ENCODE measurements at regions not wholly inside any gene's neighbourhood (a gene's known extent, or its start where the extent isn't known, plus 50 kb on each side); places are given as distances from the start of the nearest gene placed in this dataset.

GRCh38 chr14:87153901-87154300 lies 839.1 kb downstream of the GALC start:
- no peak for DNase-seq

DNA sequence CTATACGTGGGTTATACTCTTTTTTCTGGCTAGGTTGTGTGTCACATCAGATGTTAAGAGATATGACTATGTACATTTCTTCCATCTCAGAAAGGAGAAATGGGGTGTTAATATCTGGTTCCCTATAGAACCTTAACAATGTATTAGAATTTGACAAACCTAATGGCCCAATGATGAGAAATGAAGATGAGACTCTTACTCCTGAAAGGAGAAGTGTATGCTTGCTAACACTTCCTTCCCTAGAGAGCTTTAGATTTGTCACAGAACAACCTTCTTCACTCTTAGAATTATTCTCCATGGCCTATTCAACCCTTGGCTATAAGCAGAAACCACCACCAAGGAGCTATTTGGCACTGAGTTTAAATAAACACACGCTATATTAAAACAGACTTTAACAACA lies 839.6 kb downstream of the GALC start:
- no peak for DNase-seq

GRCh38 chr14:87152693-87153092 lies 840.3 kb downstream of the GALC start:
- DNase-seq = no peak

GRCh38 chr14:87149583-87150354 lies 843.2 kb downstream of the GALC start:
- peak; percentile 60 for DNase-seq

DNA sequence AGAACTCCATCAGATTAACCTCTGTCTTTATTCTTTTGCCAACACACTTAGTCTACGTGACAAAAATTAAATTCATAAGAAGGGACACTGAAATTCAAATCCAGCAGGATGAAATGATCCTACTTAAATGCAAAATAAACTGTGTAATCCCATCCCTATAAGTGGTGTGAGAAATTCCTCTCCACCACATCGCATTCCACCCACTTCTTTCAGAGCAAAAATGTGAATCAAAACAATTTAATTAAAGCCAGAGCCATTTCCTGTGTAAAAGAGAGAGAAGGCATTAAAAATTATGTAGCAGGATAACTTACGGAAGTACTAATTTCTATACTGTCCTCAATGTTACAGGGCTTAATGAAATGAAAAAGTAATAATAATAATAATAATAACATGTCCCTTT lies 844.3 kb downstream of the GALC start:
- DNase-seq = no peak

DNA sequence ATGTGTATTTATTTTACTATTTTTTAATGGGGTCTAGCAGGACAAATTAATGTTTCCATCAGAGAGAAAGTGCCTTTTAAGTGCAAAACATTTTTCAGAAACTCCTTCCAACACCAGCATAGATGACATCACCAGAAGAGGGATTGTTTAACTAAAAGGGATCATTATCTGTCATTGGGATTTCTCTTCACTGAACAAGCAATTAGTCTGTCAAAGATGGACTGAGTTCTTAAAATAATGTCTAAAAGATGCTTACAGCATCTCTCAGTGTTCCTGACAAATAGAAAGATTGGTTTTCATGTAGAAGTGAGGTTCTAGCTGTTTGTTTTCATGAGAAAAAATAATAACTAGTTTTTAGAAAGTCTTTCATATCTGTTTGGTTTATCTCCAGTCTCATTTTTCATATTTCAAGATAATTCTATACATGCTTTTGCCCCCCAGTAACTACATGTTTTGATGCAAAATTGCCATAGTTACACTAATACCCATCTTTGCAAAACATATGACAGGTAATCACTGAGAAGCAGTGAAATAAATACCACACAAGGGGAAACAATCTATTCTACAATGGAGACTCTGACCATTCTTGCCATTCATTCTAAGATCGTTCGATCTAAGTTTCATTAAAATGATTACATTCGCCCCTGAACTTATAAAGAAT lies 850.3 kb downstream of the GALC start:
- peak; percentile 30 for DNase-seq

- DNase-seq = peak; percentile 75
Measured at GRCh38 chr14:87141801-87142200, 851.2 kb downstream of the GALC start.

DNA sequence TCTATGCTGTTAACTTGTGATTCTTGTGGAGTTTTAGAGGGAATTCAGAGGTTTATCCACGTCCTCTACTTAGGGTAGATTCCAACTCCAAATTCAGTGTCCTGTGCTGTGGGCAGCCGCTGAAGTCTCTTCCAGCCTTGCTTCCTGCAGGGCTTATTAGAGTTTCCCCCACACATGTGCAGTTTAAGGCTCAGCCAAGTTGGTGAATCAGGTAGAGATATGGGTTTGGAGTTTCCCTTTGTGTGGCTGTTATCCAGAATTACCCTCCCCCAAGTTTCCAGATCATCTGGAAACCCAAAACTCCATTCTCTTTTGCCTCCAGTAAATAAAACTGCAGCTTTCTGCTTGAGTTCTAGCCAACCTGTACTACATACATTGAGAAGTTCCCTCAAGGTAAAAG lies 853.7 kb downstream of the GALC start:
- no peak for DNase-seq

GRCh38 chr14:87133073-87133801 lies 859.7 kb downstream of the GALC start:
- DNase-seq = peak; percentile 22

GRCh38 chr14:87131879-87132278 lies 861.1 kb downstream of the GALC start:
- peak; percentile 67 for DNase-seq

DNA sequence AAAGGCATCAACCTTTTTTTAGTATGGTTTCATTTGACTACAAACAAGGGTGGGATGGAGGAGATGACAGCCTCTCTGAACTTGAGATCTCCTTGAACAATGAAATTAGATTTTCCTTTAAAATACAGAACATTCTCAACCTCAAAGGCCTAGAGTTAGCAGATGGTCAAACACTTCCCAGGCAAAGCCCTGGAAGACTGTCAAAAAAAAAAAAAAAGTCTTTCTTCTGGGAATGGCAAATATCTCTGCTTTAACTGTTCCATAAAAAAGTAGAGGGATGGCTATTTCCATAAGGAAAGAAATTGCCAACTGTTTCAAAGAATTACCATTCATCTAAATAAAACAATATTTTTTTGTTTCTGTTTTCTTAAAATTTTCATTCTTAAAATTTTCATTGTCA lies 870.8 kb downstream of the GALC start:
- DNase-seq = peak; percentile 37

DNA sequence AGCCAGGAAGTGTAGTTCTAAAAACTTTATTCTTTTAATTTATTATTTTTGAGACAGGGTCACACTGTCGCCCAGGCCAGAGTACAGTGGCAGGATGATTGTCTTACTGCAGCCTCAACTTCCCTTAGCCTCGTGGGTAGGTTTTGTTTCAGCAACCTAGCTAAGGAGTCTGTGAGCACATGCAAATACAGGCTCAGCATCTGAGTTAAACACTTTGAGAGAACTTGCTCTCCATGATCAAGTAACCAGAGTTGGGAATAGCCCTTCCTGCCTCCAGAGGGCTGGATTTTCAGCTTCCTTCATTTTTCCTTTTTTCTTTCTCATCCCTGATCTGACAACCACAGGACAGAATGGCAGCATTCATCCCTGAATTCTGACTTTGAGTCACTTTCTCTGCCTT lies 871.3 kb downstream of the GALC start:
- no peak for DNase-seq

DNA sequence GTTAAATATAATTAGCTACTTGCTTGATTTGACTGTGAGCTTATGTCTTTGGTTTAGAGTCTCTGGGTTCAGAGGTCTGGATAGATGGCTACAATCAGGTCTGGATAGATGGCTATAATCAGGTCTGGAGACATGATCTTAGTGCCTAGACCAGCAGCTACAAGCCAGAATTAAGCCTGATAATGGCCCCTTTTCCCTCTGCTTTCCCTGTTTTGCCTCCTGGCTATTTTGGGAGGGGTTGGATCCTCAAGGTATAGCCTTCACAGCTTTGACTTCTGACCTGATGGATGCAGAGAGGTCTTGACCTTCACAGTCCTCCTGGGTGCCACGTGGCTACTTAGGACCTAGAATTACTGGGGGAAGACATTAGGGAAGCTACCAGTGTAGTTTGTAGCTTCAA lies 877.7 kb downstream of the GALC start:
- DNase-seq = no peak

DNA sequence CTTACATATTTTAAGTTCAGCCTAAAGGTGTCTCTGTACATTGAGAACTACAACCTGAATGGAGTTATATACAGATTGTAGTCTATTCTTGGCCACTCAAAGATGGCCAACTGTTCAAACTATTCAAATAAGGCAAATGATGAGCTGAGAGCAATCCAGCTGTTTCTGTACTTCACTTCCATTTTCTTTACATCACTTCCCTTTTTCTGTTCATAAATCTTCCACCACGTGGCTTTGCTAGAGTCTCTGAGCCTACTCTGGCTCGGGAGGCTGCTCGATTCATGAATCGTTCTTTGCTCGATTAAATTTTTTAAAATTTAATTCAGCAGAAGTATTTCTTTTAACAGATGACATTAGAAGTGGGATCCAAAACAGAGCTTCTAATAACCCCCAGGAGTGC lies 879.7 kb downstream of the GALC start:
- DNase-seq = no peak

DNA sequence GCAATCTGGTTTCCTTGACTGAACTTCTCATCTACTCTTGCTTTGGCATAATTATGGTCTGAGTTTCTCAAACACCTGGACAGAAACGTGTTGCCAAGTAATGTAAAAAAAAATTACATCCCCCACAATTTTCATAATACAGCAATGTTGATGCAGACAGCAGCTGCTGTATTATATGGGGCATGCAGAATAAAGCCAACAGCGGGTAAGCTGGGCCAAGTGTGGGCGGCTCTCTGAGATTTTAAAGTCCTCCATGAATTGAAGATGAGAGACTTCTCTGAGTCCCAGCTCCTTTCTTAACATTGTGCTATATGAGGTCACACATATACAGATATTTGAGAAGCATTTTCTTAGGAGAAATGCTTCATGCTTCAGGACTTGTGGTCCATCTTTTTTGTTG lies 881.2 kb downstream of the GALC start:
- peak; percentile 79 for DNase-seq

DNA sequence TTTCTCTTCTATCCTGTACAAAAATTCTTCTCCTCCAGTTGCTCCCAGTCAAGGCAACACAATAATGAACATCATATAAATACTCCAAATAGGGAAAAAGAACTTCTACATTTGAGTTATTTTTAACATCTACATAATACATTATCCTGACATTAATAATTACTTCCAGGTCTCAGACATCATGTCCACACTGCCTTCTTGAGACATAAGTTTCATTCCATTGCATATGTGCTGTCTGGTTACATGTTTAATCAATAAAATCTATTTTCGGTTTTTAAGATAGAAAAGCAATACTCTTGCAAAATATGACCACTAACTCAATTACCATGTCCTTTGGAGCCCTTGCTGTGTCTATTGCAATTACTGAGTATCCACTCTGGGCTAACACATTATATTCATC lies 881.9 kb downstream of the GALC start:
- no peak for DNase-seq

DNA sequence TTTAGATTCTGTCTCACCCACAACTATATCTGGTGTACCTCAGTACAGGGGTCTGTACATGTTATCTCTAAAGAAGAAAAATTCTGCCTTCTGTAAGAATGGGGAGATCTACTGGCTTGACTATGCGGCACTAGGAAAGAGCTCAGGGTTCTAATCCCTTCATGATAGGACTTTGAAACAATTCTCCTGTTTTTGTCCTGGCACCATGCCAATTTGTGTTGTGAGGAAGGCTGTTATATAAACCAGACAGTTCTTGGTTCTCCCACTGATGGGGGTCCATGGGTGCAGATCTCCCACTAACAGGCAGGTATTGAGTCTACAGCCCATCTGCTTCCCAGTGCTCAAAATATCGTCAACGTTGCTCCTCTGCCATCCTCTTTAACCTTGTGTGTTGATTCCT lies 883.7 kb downstream of the GALC start:
- no peak for DNase-seq

- DNase-seq = peak; percentile 83
Measured at GRCh38 chr14:87108726-87109125, 884.3 kb downstream of the GALC start.

DNA sequence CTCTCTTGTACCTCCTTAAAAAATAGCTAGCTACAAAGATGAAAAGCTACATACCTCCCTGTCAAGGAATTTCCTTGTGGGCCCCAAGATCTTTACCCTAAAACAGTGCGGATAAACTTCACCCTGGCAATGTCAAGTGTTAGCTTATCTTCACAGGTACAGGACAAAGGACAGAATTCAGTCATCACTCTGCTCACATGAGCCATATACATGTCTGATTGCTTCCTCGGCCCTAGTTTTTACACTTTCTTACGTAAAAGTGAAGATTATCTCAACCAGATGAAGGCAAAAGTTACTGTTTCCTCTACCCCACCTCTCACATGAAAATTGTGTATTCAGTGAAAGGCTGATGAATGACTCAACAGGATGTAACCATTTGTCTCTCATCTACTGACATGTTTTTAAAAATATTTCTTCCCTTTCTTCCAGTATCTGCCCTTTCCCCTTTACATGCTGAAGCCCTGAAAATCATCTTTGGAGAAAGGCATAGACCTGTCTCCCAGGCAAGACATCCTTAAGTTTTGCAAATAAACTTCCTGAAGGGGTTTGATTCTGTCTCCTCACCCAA lies 890.1 kb downstream of the GALC start:
- no peak for DNase-seq

DNA sequence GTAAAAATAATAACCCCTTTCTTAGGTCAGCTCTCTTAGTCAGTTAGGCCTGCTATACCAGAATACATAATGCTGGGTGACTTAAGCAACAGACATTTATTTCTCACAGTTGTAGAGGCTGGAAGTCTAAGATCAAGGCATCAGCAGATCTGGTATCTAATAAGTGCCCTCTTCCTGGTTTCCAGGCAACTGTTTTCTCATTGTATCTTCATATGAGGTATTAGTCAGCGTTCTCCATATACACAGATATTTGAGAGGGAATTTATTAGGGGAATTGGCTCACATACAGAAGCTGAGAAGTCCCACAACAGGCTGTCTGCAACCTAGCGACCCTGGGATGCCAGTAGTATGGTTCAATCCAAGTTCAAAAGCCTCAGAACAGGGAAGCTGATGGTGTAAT lies 896.0 kb downstream of the GALC start:
- DNase-seq = peak; percentile 10

- no peak for DNase-seq
Measured at GRCh38 chr14:87094913-87095312, 898.1 kb downstream of the GALC start.

GRCh38 chr14:87088588-87088987 lies 904.4 kb downstream of the GALC start:
- DNase-seq = no peak

DNA sequence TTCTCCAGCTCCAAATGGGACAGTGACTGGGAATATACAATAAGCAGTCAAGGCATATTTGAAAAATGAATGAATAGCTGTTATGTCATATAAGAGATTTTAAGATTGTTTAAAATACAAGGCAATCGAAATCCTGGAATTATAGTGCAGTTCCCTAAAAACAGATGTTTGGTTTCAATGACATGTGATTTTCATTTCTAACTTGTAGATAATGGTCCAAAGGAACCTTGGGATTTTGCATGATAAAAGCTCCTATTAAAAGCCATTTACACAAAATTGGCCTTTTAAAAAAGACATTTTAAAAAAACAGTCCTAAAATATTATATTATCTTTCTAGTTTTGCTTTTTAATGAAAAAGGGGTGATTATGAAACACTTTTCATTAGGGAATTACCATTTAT lies 905.1 kb downstream of the GALC start:
- no peak for DNase-seq

GRCh38 chr14:87084908-87085307 lies 908.1 kb downstream of the GALC start:
- DNase-seq = no peak
